Neural cell (in vitro differentiated cells): ENCODE measurements at regions not wholly inside any gene's neighbourhood (a gene's known extent, or its start where the extent isn't known, plus 50 kb on each side); places are given as distances from the start of the nearest gene placed in this dataset.

ENCODE experiments used
- H2AFZ ChIP-seq: fragments of 200-600, 300-800 bp; sonication (generic), shearing (Covaris generic); 2 replicates; pipeline ENCODE4 v1.6.0; 2014; ENCODE audit warnings: low read depth, mild to moderate bottlenecking, antibody characterized with exemption, low read length, moderate library complexity
- H3F3A ChIP-seq: fragments of 200-600 bp; shearing (Covaris generic); 2 replicates; pipeline ENCODE4 v1.6.1; 2016; ENCODE audit warnings: mild to moderate bottlenecking, moderate library complexity, mixed read lengths, antibody characterized with exemption, low read length; ENCODE audit not compliant: insufficient read depth, poor library complexity, severe bottlenecking
- H3K27ac ChIP-seq: fragments of 200-600, 300-800 bp; sonication (generic), shearing (Covaris generic); 2 replicates; pipeline ENCODE4 v1.5.1; 2014; ENCODE audit warnings: mild to moderate bottlenecking, low read length, moderate library complexity
- H3K27me3 ChIP-seq: fragments of 300-800, 200-600 bp; sonication (generic), shearing (Covaris generic); 2 replicates; pipeline ENCODE4 v1.6.0; 2014; ENCODE audit warnings: mild to moderate bottlenecking, low read depth, low read length, moderate library complexity; ENCODE audit not compliant: insufficient read depth
- H3K36me3 ChIP-seq: fragments of 300-800, 200-600 bp; sonication (generic), shearing (Covaris generic); 2 replicates; pipeline ENCODE4 v1.5.1; 2014; ENCODE audit warnings: mild to moderate bottlenecking, antibody characterized with exemption, low read length, moderate library complexity; ENCODE audit not compliant: insufficient read depth
- H3K4me2 ChIP-seq: fragments of 300-800, 200-600 bp; sonication (generic), shearing (Covaris generic); 2 replicates; pipeline ENCODE4 v1.6.0; 2014; ENCODE audit warnings: mild to moderate bottlenecking, low read length
- H3K4me3 ChIP-seq: fragments of 300-800, 200-600 bp; sonication (generic), shearing (Covaris generic); 2 replicates; pipeline ENCODE4 v1.5.1; 2014; ENCODE audit warnings: mild to moderate bottlenecking, low read length, moderate library complexity
- H3K79me2 ChIP-seq: fragments of 200-600 bp; shearing (Covaris generic); replicated peaks from 2 replicates; pipeline ENCODE4 v1.6.0; 2014; ENCODE audit warnings: mild to moderate bottlenecking, low read length, moderate library complexity; ENCODE audit not compliant: insufficient read depth
- H3K9ac ChIP-seq: fragments of 300-800, 200-600 bp; sonication (generic), shearing (Covaris generic); 2 replicates; pipeline ENCODE4 v1.6.1; 2016; ENCODE audit warnings: mild to moderate bottlenecking, low read length, mixed read lengths
- H3K9me2 ChIP-seq: fragments of 200-600 bp; shearing (Covaris generic); 2 replicates; pipeline ENCODE4 v1.6.1; 2016; ENCODE audit warnings: mild to moderate bottlenecking, low read length, mixed read lengths; ENCODE audit not compliant: insufficient read depth
- H3K9me3 ChIP-seq: fragments of 200-600, 300-800 bp; sonication (generic), shearing (Covaris generic); 2 replicates; pipeline ENCODE4 v1.6.1; 2016; ENCODE audit warnings: mild to moderate bottlenecking, mixed run types, low read length, moderate library complexity, mixed read lengths
- H4K20me1 ChIP-seq: fragments of 200-600 bp; shearing (Covaris generic); 2 replicates; pipeline ENCODE4 v1.6.1; 2016; ENCODE audit warnings: mild to moderate bottlenecking, mixed run types; ENCODE audit not compliant: insufficient read depth
- CTCF ChIP-seq: fragments of 450-650 bp; IDR thresholded peaks from 2 replicates; pipeline ENCODE4 v1.5.1; 2014; ENCODE audit warnings: antibody characterized with exemption, mild to moderate bottlenecking, moderate library complexity; ENCODE audit not compliant: poor library complexity, severe bottlenecking
- EP300 ChIP-seq: fragments of 450-650 bp; conservative IDR thresholded peaks from 2 replicates; pipeline ENCODE4 v1.6.1; 2014; ENCODE audit warnings: antibody characterized with exemption, mild to moderate bottlenecking, moderate library complexity; ENCODE audit not compliant: poor library complexity, severe bottlenecking
- EZH2 ChIP-seq: fragments of 200-600, 300-800 bp; shearing (Covaris generic), sonication (generic); IDR thresholded peaks from 2 replicates; pipeline ENCODE4 v1.6.1; 2014; ENCODE audit warnings: antibody characterized with exemption, low read length, borderline replicate concordance, mild to moderate bottlenecking; ENCODE audit not compliant: insufficient read depth, poor library complexity, severe bottlenecking
- MXI1 ChIP-seq: fragments of 450-650 bp; conservative IDR thresholded peaks from 2 replicates; pipeline ENCODE4 v1.6.1; 2014; ENCODE audit warnings: antibody characterized with exemption, mild to moderate bottlenecking; ENCODE audit not compliant: poor library complexity, severe bottlenecking
- POLR2AphosphoS5 ChIP-seq: IDR thresholded peaks from 2 replicates; pipeline ENCODE4 v1.6.1; 2012
- RAD21 ChIP-seq: fragments of 450-650 bp; conservative IDR thresholded peaks from 2 replicates; pipeline ENCODE4 v1.6.1; 2014; ENCODE audit warnings: antibody characterized with exemption, mild to moderate bottlenecking, moderate library complexity
- REST ChIP-seq: IDR thresholded peaks from 2 replicates; pipeline ENCODE4 v1.6.1; 2012; ENCODE audit warnings: borderline replicate concordance
- SMC3 ChIP-seq: fragments of 450-650 bp; conservative IDR thresholded peaks from 2 replicates; pipeline ENCODE4 v1.6.1; 2014; ENCODE audit warnings: antibody characterized with exemption, mild to moderate bottlenecking, moderate library complexity; ENCODE audit not compliant: poor library complexity
- TAF1 ChIP-seq: IDR thresholded peaks from 2 replicates; pipeline ENCODE4 v1.6.1; 2012; ENCODE audit warnings: low read depth

DNA sequence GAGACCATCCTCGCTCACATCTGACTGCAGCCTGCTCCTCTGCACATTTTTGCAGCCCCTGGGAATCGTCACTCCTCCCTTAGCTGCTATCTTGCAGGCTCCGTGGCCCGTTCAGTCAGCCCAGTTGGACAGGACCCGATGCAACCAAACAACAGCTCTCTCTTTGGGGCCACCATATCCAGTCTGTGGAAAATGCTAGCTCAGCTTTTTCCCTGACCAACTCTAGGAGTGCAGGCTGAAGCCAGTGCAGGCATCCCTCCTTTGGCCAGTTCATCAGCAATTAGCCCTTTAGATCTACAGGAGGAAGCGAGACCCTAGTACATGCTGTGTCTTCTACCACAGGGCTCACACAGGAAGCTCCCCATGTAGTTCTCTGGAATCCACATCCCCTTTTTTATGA, 182.1 kb downstream of the HS3ST3A1 start:
- Histone ChIP-seq H3K9ac (no peak overlapping the region), H3K36me3 (no peaks in the 10 kb centered on the region), H3F3A (no peaks in the 10 kb centered on the region), H3K79me2 (no peaks in the 10 kb centered on the region), H3K27ac (no peak overlapping the region), H2AFZ (no peak overlapping the region), H4K20me1 (no peaks in the 10 kb centered on the region), H3K9me2 (no peaks in the 10 kb centered on the region), H3K27me3 (no peaks in the 10 kb centered on the region), H3K4me3 (no peak overlapping the region), H3K4me2 (no peak overlapping the region), H3K9me3 (no peaks in the 10 kb centered on the region)
- TF ChIP-seq EZH2, result no peak

DNA sequence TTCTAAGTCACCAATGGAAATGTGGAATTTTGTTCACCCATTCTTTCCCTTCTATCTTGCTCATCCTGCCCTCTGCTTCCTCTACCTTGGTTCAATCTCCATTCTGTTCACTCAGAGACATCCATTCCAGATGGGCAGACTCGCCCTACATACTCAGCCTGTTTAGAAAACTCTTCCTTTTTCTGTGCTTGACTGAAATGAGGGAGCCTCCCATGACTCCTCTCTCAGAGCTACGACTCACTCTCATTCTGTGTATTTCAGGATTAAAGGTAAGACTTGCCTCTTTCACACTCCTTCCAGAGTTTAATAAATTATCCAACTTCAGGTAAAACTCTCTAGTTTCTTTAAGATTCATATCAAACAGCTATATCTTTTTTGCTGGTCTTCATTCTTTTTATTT, 182.8 kb downstream of the HS3ST3A1 start:
- Histone ChIP-seq H3K4me2 (no peak overlapping the region), H2AFZ (no peak overlapping the region), H4K20me1 (no peaks in the 10 kb centered on the region), H3K27ac (no peak overlapping the region), H3K79me2 (no peaks in the 10 kb centered on the region), H3K27me3 (no peaks in the 10 kb centered on the region), H3K9ac (no peak overlapping the region), H3K4me3 (no peak overlapping the region), H3K9me2 (no peaks in the 10 kb centered on the region), H3F3A (no peaks in the 10 kb centered on the region), H3K36me3 (no peaks in the 10 kb centered on the region), H3K9me3 (no peaks in the 10 kb centered on the region)
- TF ChIP-seq POLR2AphosphoS5 (no peak), REST (no peak), CTCF (no peak), RAD21 (no peak), TAF1 (no peak), SMC3 (no peak), MXI1 (no peak), EZH2 (no peak), EP300 (no peak)

DNA sequence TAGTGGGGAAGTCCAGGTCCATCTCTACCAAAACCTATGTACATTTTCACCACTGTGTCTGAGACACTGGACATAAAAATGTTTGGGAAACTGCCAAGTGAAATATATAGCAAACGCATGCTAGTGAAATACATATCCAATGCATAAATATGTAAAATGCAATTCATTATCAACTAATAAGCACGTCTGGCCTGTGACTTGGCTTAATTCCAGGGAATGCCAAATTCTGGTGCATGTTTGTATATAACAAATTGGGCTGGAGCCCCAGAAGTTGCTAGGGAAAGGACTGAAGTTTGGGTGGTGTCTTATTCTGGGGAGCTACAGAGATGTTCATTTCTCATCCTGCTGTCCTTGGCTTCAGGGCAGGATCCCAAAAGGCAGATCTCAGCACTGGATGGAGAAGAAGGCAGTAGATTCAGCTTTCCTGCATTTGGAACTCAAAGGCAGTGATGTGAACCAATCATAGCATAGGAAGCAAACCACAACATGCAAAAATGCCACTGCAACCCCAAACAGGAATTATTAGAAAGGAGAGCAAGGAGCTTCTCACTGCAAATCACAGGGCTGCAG, 184.3 kb downstream of the HS3ST3A1 start:
- Histone ChIP-seq H3K27ac (no peak overlapping the region), H2AFZ (no peak overlapping the region), H3F3A (no peaks in the 10 kb centered on the region), H3K36me3 (no peaks in the 10 kb centered on the region), H3K9me3 (no peaks in the 10 kb centered on the region), H3K4me2 (no peak overlapping the region), H3K9ac (no peak overlapping the region), H3K27me3 (no peaks in the 10 kb centered on the region), H4K20me1 (no peaks in the 10 kb centered on the region), H3K79me2 (no peaks in the 10 kb centered on the region), H3K4me3 (no peak overlapping the region), H3K9me2 (no peaks in the 10 kb centered on the region)
- TF ChIP-seq POLR2AphosphoS5 (no peak), MXI1 (no peak), TAF1 (no peak), EZH2 (no peak), SMC3 (no peak), EP300 (no peak), RAD21 (no peak), CTCF (no peak), REST (no peak)
